Common myeloid progenitor, CD34-positive (primary cell): ENCODE measurements at regions not wholly inside any gene's neighbourhood (a gene's known extent, or its start where the extent isn't known, plus 50 kb on each side); places are given as distances from the start of the nearest gene placed in this dataset.

ENCODE experiments used
- CTCF ChIA-PET: fragments of 350-600 bp; sonication (Branson Sonifier 250); formaldehyde crosslinking; loops from one replicate; lab custom pipeline; 2021; ENCODE audit warnings: antibody characterized with exemption; lab: Charles Lee
- POLR2A ChIA-PET: fragments of 350-600 bp; sonication (Branson Sonifier 250); formaldehyde crosslinking; loops from one replicate; lab custom pipeline; 2021; ENCODE audit warnings: antibody characterized with exemption; lab: Charles Lee
- DNase-seq, 3 donors: peaks; one replicate each; pipeline versions ENCODE4 v3.0.0 to v3.0.0-alpha.2; 2013
- H3K27ac ChIP-seq, 2 experiments: 1 replicate in 1 of 2; 2 replicates in 1 of 2; pipeline ENCODE4 v1.7.0; 2013; ENCODE audit warnings: inconsistent platforms in 2 of 2, low read length in 2 of 2, mild to moderate bottlenecking in 2 of 2, low read depth in 1 of 2, moderate library complexity in 1 of 2; ENCODE audit not compliant: severe bottlenecking in 2 of 2, insufficient read depth in 1 of 2, poor library complexity in 1 of 2
- H3K27me3 ChIP-seq, 5 experiments: replicated peaks in 2 of 5; 1 replicate in 3 of 5; 2 replicates in 2 of 5; pipeline versions ENCODE4 v1.6.1 to v1.7.0; 2013; ENCODE audit warnings: low read length in 4 of 5, mild to moderate bottlenecking in 2 of 5, moderate library complexity in 2 of 5, inconsistent platforms in 1 of 5; ENCODE audit not compliant: insufficient read depth in 5 of 5, control insufficient read depth in 4 of 5
- H3K36me3 ChIP-seq, 4 experiments: 1 replicate in 2 of 4; 2 replicates in 2 of 4; pipeline versions ENCODE4 v1.6.1 to v1.7.0; 2013; ENCODE audit warnings: low read length in 3 of 4, control low read depth in 1 of 4, mild to moderate bottlenecking in 1 of 4; ENCODE audit not compliant: control insufficient read depth in 4 of 4, insufficient read depth in 4 of 4
- H3K4me1 ChIP-seq, 4 experiments: 1 replicate in 3 of 4; 2 replicates in 1 of 4; pipeline versions ENCODE4 v1.6.1 to v1.7.1; 2013; ENCODE audit warnings: low read length in 3 of 4, mild to moderate bottlenecking in 3 of 4, control low read depth in 1 of 4, inconsistent platforms in 1 of 4, moderate library complexity in 1 of 4; ENCODE audit not compliant: control insufficient read depth in 4 of 4, insufficient read depth in 4 of 4; ENCODE audit errors: control extremely low read depth in 1 of 4
- H3K4me3 ChIP-seq, 7 experiments: 1 replicate in 4 of 7; 2 replicates in 3 of 7; pipeline versions ENCODE4 v1.5.1 to v1.7.0; 2013; ENCODE audit warnings: mild to moderate bottlenecking in 7 of 7, low read length in 6 of 7, moderate library complexity in 6 of 7, inconsistent platforms in 2 of 7, low read depth in 2 of 7, control low read depth in 1 of 7; ENCODE audit not compliant: insufficient read depth in 4 of 7, control insufficient read depth in 1 of 7; ENCODE audit errors: extremely low read depth in 1 of 7
- H3K9me3 ChIP-seq, 5 experiments: 1 replicate in 4 of 5; 2 replicates in 1 of 5; pipeline versions ENCODE4 v1.6.1 to v1.7.1; 2013; ENCODE audit warnings: low read length in 4 of 5, mild to moderate bottlenecking in 2 of 5, inconsistent platforms in 1 of 5, low read depth in 1 of 5, moderate library complexity in 1 of 5; ENCODE audit not compliant: control insufficient read depth in 4 of 5, insufficient read depth in 2 of 5; ENCODE audit errors: control extremely low read depth in 1 of 5
- WGBS: methylation state at CpG from one replicate; pipeline ENCODE4 v1.1.5; 2013; ENCODE audit not compliant: insufficient coverage; 5-methylcytosine and 5-hydroxymethylcytosine counted together

- WGBS = 95% methylated on average over 3 of the region's 4 CpGs
- POLR2A ChIA-PET = no interaction called here
- no peak for DNase-seq
- no peaks in the 10 kb centered on the region for H3K27me3 ChIP-seq
- no peak overlapping the region for H3K27ac ChIP-seq
- H3K4me1 ChIP-seq = no peaks in the 10 kb centered on the region
- CTCF ChIA-PET = no interaction called here
- no peak overlapping the region for H3K4me3 ChIP-seq
- no peaks in the 10 kb centered on the region for H3K9me3 ChIP-seq
- no peaks in the 10 kb centered on the region for H3K36me3 ChIP-seq
These were observed 1371.0 kb upstream of the CDH6 start for GRCh38 chr5:29822521-29822920.

- DNase-seq = peak; percentile 23 to 50 (median 42)
- H3K4me3 ChIP-seq = no peak overlapping the region
- ChIA-PET POLR2A (no interaction called here), CTCF (no interaction called here)
- peaks cover 0 to 3% (median 0%) of the 10 kb centered on the region in 4 experiments for H3K4me1 ChIP-seq
- H3K36me3 ChIP-seq = no peaks in the 10 kb centered on the region
- WGBS = 80% methylated on average over 1 of the region's 2 CpGs
- no peak overlapping the region for H3K27ac ChIP-seq
- H3K9me3 ChIP-seq = peaks cover 0 to 2% (median 0%) of the 10 kb centered on the region in 5 experiments
- no peaks in the 10 kb centered on the region for H3K27me3 ChIP-seq
These were observed 1381.4 kb upstream of the CDH6 start for GRCh38 chr5:29811914-29812679.

GRCh38 chr5:29805804-29806203 is 1387.7 kb upstream of the CDH6 start:
- H3K27me3 ChIP-seq = no peaks in the 10 kb centered on the region
- no peaks in the 10 kb centered on the region for H3K36me3 ChIP-seq
- ChIA-PET CTCF (no interaction called here), POLR2A (no interaction called here)
- H3K4me1 ChIP-seq = no peaks in the 10 kb centered on the region
- no peak for DNase-seq
- H3K9me3 ChIP-seq = peaks cover 0 to 2% (median 0%) of the 10 kb centered on the region in 5 experiments
- no peak overlapping the region for H3K4me3 ChIP-seq
- H3K27ac ChIP-seq = no peak overlapping the region
- WGBS = 92% methylated on average over 3 of the region's 3 CpGs

GRCh38 chr5:29800752-29801151 is 1392.7 kb upstream of the CDH6 start:
- H3K4me3 ChIP-seq = no peak overlapping the region
- ChIA-PET CTCF (no interaction called here), POLR2A (no interaction called here)
- no peaks in the 10 kb centered on the region for H3K36me3 ChIP-seq
- peaks cover 0 to 9% (median 0%) of the 10 kb centered on the region in 4 experiments for H3K4me1 ChIP-seq
- WGBS = 100% methylated on average over 3 of the region's 5 CpGs
- peaks cover 0 to 3% (median 0%) of the 10 kb centered on the region in 5 experiments for H3K9me3 ChIP-seq
- no peak overlapping the region for H3K27ac ChIP-seq
- DNase-seq = no peak
- no peaks in the 10 kb centered on the region for H3K27me3 ChIP-seq

- 25% methylated on average over 2 of the region's 2 CpGs for WGBS
- Histone ChIP-seq H3K36me3 (no peaks in the 10 kb centered on the region), H3K27me3 (no peaks in the 10 kb centered on the region), H3K4me1 (peaks cover 0 to 12% (median 0%) of the 10 kb centered on the region in 4 experiments), H3K9me3 (peaks cover 0 to 3% (median 0%) of the 10 kb centered on the region in 5 experiments), H3K4me3 (no peak overlapping the region), H3K27ac (peak overlapping the region in 1 of 2 experiments; percentile 43)
- ChIA-PET POLR2A (no interaction called here), CTCF (no interaction called here)
- peak; percentile 50 to 86 (median 73) for DNase-seq
These were observed 1397.5 kb upstream of the CDH6 start for GRCh38 chr5:29796013-29796412.

GRCh38 chr5:29795096-29795652 is 1398.3 kb upstream of the CDH6 start:
- CTCF ChIA-PET = no interaction called here
- no peaks in the 10 kb centered on the region for H3K27me3 ChIP-seq
- peak in 1 of 3 donors; percentile 19 for DNase-seq
- no peaks in the 10 kb centered on the region for H3K36me3 ChIP-seq
- POLR2A ChIA-PET = no interaction called here
- WGBS = no CpG with 5 or more reads among the region's 2 CpGs
- H3K4me3 ChIP-seq = no peak overlapping the region
- H3K4me1 ChIP-seq = peaks cover 0 to 12% (median 0%) of the 10 kb centered on the region in 4 experiments
- H3K27ac ChIP-seq = no peak overlapping the region
- H3K9me3 ChIP-seq = peaks cover 0 to 3% (median 0%) of the 10 kb centered on the region in 5 experiments

- Histone ChIP-seq H3K27me3 (no peaks in the 10 kb centered on the region), H3K9me3 (no peaks in the 10 kb centered on the region), H3K4me1 (peaks cover 0 to 12% (median 0%) of the 10 kb centered on the region in 4 experiments), H3K36me3 (no peaks in the 10 kb centered on the region), H3K27ac (no peak overlapping the region), H3K4me3 (no peak overlapping the region)
- DNase-seq = no peak
- 38% methylated on average over 1 of the region's 5 CpGs for whole genome bisulfite sequencing
- ChIA-PET CTCF (no interaction called here), POLR2A (no interaction called here)
These were observed 1399.2 kb upstream of the CDH6 start for GRCh38 chr5:29794141-29794787.
